ENCODE measurements at regions not wholly inside any gene's neighbourhood (a gene's known extent, or its start where the extent isn't known, plus 50 kb on each side); places are given as distances from the start of the nearest gene placed in this dataset.

DNA sequence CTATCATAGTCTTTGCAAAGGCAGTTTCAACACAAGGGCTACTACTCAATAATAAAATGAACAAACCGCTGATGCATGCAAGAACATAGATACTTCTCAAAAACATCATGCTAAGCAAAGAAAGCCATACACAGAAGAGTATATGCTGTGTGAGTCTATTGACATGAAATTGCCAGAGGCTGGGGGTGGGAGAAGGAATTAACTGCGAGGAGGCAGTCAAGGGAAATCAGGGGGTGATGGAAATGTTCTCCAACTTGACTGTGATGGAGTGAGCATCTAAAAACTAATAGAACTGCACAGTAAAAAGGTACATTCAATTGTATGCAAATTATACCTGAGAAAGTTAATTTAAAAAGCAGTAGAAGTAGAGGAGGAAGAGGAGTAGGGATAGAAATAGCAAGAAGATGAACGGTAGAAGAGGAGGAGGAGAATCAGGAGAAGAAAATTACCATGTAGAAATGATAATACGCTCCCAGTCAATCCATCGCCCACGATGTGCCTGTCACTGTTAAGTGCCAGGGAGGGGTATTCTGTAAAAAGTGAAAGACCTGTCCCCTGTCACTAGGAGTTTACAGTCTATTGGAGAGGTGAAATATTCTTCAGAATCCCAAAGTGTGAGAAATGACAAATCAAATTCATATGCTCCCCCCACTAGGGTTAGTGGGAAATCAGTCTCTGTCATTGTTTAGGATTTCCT lies 90.3 kb downstream of the B3GNT2 start:
- TF ChIP-seq, protein P1, sequence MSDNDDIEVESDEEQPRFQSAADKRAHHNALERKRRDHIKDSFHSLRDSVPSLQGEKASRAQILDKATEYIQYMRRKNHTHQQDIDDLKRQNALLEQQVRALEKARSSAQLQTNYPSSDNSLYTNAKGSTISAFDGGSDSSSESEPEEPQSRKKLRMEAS (IDR thresholded peaks at IDR 0.05): no peak
- no peak for TF ChIP-seq RAD21 (IDR thresholded peaks at IDR 0.05; ENCODE audit: low read depth)
